ENCODE measurements at regions not wholly inside any gene's neighbourhood (a gene's known extent, or its start where the extent isn't known, plus 50 kb on each side); places are given as distances from the start of the nearest gene placed in this dataset.

DNA sequence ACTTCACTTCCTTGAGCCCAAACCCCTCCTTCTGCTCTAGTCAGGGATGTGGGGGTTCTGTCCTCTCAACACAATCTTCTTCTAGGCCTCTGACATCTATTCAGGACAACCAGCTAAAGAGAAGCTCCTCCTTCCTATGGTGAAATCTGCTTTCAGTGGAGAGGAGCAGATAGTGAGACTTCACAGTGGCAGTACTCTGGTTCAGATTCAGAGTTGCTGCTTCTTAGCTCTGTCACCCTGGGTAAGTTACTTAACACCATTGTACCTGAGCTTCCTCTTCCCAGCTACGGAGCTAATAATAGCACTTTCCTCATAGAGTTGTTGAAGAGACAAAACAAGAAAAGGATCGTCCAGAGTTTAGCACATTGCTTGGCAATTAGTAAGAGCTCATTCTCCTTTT lies 77.3 kb upstream of the LARP1 start:
- TF ChIP-seq, protein P1, sequence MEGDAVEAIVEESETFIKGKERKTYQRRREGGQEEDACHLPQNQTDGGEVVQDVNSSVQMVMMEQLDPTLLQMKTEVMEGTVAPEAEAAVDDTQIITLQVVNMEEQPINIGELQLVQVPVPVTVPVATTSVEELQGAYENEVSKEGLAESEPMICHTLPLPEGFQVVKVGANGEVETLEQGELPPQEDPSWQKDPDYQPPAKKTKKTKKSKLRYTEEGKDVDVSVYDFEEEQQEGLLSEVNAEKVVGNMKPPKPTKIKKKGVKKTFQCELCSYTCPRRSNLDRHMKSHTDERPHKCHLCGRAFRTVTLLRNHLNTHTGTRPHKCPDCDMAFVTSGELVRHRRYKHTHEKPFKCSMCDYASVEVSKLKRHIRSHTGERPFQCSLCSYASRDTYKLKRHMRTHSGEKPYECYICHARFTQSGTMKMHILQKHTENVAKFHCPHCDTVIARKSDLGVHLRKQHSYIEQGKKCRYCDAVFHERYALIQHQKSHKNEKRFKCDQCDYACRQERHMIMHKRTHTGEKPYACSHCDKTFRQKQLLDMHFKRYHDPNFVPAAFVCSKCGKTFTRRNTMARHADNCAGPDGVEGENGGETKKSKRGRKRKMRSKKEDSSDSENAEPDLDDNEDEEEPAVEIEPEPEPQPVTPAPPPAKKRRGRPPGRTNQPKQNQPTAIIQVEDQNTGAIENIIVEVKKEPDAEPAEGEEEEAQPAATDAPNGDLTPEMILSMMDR (IDR thresholded peaks at IDR 0.05; ENCODE audit: control extremely low read depth in 1 of 3, insufficient read depth in 1 of 3, low read depth in 1 of 3, low read length in 3 of 3), result no peak
- TF ChIP-seq EZH2 (IDR thresholded peaks at IDR 0.05; ENCODE audit: low read depth, low read length, severe bottlenecking) (no peak), POLR2A (IDR thresholded peaks at IDR 0.05; ENCODE audit: control extremely low read depth in 1 of 2, low read depth in 2 of 2, low read length in 2 of 2) (no peak), CEBPB (IDR thresholded peaks at IDR 0.05; ENCODE audit: low read depth, low read length) (no peak), HDAC6 (IDR thresholded peaks at IDR 0.05; ENCODE audit: low read depth, low read length) (no peak), RFX5 (IDR thresholded peaks at IDR 0.05; ENCODE audit: borderline replicate concordance, low read depth, low read length) (no peak), SIN3A (conservative IDR thresholded peaks at IDR 0.05 in 1 of 2, IDR thresholded peaks at IDR 0.05 in 1 of 2; ENCODE audit: low read depth in 1 of 2, low read length in 2 of 2) (no peak), RAD21 (IDR thresholded peaks at IDR 0.05 in 1 of 2, conservative IDR thresholded peaks at IDR 0.05 in 1 of 2; ENCODE audit: low read depth in 2 of 2, low read length in 2 of 2) (no peak)
- TF ChIP-seq, protein P2, sequence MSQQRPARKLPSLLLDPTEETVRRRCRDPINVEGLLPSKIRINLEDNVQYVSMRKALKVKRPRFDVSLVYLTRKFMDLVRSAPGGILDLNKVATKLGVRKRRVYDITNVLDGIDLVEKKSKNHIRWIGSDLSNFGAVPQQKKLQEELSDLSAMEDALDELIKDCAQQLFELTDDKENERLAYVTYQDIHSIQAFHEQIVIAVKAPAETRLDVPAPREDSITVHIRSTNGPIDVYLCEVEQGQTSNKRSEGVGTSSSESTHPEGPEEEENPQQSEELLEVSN (IDR thresholded peaks at IDR 0.05), result no peak
